Hepatocyte (in vitro differentiated cells): ENCODE measurements at regions not wholly inside any gene's neighbourhood (a gene's known extent, or its start where the extent isn't known, plus 50 kb on each side); places are given as distances from the start of the nearest gene placed in this dataset.

ENCODE experiments used
- DNase-seq: peaks from one replicate; pipeline ENCODE4 v3.0.0-alpha.2; 2016; ENCODE audit warnings: low spot score
- H2AFZ ChIP-seq: fragments of 200-600 bp; sonication (generic); 2 replicates; pipeline ENCODE4 v1.6.0; 2016; ENCODE audit warnings: antibody characterized with exemption, mild to moderate bottlenecking
- H3K27ac ChIP-seq: fragments of 200-600 bp; sonication (generic); 2 replicates; pipeline ENCODE4 v1.5.1; 2016; ENCODE audit warnings: mild to moderate bottlenecking
- H3K27me3 ChIP-seq: fragments of 200-600 bp; sonication (generic); 2 replicates; pipeline ENCODE4 v1.6.1; 2016
- H3K36me3 ChIP-seq: fragments of 200-600 bp; sonication (generic); replicated peaks from 2 replicates; pipeline ENCODE4 v1.5.1; 2016; ENCODE audit warnings: low read depth; ENCODE audit not compliant: insufficient read depth
- H3K4me1 ChIP-seq: fragments of 200-600 bp; sonication (generic); 2 replicates; pipeline ENCODE4 v1.5.1; 2016; ENCODE audit warnings: mild to moderate bottlenecking, moderate library complexity; ENCODE audit not compliant: insufficient read depth
- H3K4me2 ChIP-seq: fragments of 200-600 bp; sonication (generic); 2 replicates; pipeline ENCODE4 v1.6.0; 2016
- H3K4me3 ChIP-seq: fragments of 200-600 bp; sonication (generic); 2 replicates; pipeline ENCODE4 v1.5.1; 2016; ENCODE audit warnings: mild to moderate bottlenecking
- H3K79me2 ChIP-seq: fragments of 200-600 bp; sonication (generic); 2 replicates; pipeline ENCODE4 v1.6.0; 2017; ENCODE audit warnings: mild to moderate bottlenecking
- H3K9me2 ChIP-seq: fragments of 200-600 bp; sonication (generic); replicated peaks from 2 replicates; pipeline ENCODE4 v1.6.0; 2017; ENCODE audit warnings: mild to moderate bottlenecking; ENCODE audit not compliant: insufficient read depth
- H3K9me3 ChIP-seq: fragments of 200-600 bp; sonication (generic); 2 replicates; pipeline ENCODE4 v1.5.1; 2016; ENCODE audit warnings: low read depth, mild to moderate bottlenecking
- H4K20me1 ChIP-seq: fragments of 200-600 bp; sonication (generic); 2 replicates; pipeline ENCODE4 v1.6.0; 2016; ENCODE audit warnings: mild to moderate bottlenecking; ENCODE audit not compliant: insufficient read depth, poor library complexity, severe bottlenecking
- EZH2 ChIP-seq: fragments of 200-600 bp; sonication (generic); IDR thresholded peaks from 2 replicates; pipeline ENCODE4 v1.6.1; 2016; ENCODE audit warnings: antibody characterized with exemption, mild to moderate bottlenecking, borderline replicate concordance
- EZH2phosphoT487 ChIP-seq: fragments of 200-600 bp; sonication (generic); IDR thresholded peaks from one replicate; pipeline ENCODE4 v1.6.1; 2018; ENCODE audit warnings: antibody characterized with exemption, mild to moderate bottlenecking, low read depth, moderate library complexity; ENCODE audit not compliant: unreplicated experiment, severe bottlenecking
- WGBS: methylation state at CpG from one replicate; pipeline ENCODE4 v1.1.6; 2016; ENCODE audit warnings: low lambda C conversion rate; ENCODE audit errors: missing lambda C conversion rate; 5-methylcytosine and 5-hydroxymethylcytosine counted together
- TF ChIP-seq, protein P1 (sequence below): fragments of 200-600 bp; sonication (generic); IDR thresholded peaks from 2 replicates; pipeline ENCODE4 v1.5.1; 2016; ENCODE audit warnings: antibody characterized with exemption, mild to moderate bottlenecking; ENCODE audit not compliant: poor library complexity

DNA sequence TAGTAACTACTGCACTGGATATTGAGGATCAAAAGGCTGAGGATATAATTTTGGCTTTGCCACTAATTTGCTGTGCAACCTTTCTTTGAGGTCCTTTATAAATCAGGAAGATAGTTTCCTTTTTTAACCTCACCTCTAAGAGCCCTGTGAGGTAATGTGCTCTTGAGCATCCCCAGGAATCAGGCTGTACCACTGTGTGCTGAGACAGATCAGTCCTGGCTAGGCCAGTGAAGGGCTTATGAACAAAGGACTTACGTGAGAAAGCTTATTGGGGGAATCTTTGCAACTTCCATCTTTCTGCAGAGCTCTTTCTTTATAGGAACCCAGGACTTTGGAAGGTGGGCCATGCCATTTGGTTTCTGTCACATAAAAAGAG is 188.9 kb downstream of the SIPA1L2 start:
- Histone ChIP-seq H3K27me3 (no peaks in the 10 kb centered on the region), H3K4me2 (no peak overlapping the region), H3K79me2 (no peaks in the 10 kb centered on the region), H3K9me3 (no peaks in the 10 kb centered on the region), H3K27ac (no peak overlapping the region), H2AFZ (no peak overlapping the region), H4K20me1 (no peaks in the 10 kb centered on the region), H3K4me1 (no peaks in the 10 kb centered on the region), H3K36me3 (no peaks in the 10 kb centered on the region), H3K4me3 (no peak overlapping the region), H3K9me2 (no peaks in the 10 kb centered on the region)
- TF ChIP-seq, protein P1, sequence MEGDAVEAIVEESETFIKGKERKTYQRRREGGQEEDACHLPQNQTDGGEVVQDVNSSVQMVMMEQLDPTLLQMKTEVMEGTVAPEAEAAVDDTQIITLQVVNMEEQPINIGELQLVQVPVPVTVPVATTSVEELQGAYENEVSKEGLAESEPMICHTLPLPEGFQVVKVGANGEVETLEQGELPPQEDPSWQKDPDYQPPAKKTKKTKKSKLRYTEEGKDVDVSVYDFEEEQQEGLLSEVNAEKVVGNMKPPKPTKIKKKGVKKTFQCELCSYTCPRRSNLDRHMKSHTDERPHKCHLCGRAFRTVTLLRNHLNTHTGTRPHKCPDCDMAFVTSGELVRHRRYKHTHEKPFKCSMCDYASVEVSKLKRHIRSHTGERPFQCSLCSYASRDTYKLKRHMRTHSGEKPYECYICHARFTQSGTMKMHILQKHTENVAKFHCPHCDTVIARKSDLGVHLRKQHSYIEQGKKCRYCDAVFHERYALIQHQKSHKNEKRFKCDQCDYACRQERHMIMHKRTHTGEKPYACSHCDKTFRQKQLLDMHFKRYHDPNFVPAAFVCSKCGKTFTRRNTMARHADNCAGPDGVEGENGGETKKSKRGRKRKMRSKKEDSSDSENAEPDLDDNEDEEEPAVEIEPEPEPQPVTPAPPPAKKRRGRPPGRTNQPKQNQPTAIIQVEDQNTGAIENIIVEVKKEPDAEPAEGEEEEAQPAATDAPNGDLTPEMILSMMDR, result no peak
- TF ChIP-seq EZH2 (no peak), EZH2phosphoT487 (no peak)
- no peak for DNase-seq
- WGBS, result 100% methylated on average over 1 of the region's 1 CpG

DNA sequence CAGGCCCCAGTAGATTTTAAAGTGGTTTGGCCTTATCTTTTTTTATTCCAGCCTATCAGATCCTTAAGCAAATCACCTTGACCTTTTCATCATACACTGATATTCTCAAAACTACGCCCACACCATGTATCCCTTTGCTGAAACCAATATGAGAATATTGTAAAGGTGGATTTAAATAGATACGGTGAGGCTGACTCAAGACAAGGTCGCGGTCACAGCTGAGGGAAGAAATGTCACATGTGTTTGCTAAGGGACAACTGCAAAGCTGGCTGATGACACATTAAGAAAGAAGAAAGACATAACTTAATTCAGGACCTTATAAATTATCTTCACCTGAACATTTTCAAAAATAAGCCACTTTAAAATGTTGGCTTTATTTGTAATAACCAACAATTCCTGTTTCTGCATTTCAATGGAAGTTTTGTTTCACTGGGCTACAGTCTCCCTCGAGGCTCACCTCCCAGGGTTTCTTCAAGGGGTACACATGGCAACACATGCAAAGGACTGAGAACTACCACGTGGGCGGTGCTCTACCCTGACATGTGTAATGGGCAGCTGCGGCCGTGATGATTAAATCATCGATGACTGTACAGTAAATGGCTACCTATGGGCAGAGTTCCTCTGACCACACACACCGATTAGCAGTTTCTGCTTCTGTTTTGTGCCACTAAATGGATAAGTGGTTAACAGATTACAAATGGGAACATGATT is 189.5 kb downstream of the SIPA1L2 start:
- H3K36me3 ChIP-seq, result no peaks in the 10 kb centered on the region

DNA sequence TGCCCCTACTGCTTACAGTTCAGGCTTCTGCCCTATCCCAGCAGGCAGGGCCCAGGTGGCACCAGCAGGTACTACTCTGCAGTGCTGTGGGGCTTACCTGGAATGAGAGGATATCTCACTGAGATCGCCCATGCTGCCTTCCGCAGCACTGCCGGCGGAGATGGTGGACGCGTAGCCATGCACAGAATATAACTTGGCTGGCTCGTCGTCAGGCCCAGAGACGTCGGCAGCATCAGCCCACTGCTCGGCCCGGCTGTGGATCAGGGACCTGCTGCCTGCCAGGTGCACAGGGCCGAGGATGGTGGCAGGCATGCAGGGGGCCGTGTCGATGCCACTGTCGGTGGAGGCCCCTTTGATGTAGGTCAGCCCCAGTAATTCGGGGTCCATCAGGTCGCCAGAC is 190.9 kb downstream of the SIPA1L2 start:
- Histone ChIP-seq H3K79me2 (no peaks in the 10 kb centered on the region), H3K27ac (no peak overlapping the region), H2AFZ (no peak overlapping the region), H3K4me1 (no peaks in the 10 kb centered on the region), H3K4me2 (no peak overlapping the region), H3K4me3 (no peak overlapping the region), H3K27me3 (no peaks in the 10 kb centered on the region), H3K36me3 (no peaks in the 10 kb centered on the region), H3K9me3 (no peaks in the 10 kb centered on the region), H3K9me2 (no peaks in the 10 kb centered on the region), H4K20me1 (no peaks in the 10 kb centered on the region)
- no peak for DNase-seq
- 98% methylated on average over 18 of the region's 18 CpGs for WGBS
- TF ChIP-seq, protein P1, result no peak
- TF ChIP-seq EZH2 (no peak), EZH2phosphoT487 (no peak)

More for the DNA sequence above, 189.5 kb downstream of the SIPA1L2 start:
- H3K4me3 ChIP-seq, result no peak overlapping the region
- no peak overlapping the region for H3K4me2 ChIP-seq
- no peak for DNase-seq
- H3K27ac ChIP-seq, result no peak overlapping the region
- H3K4me1 ChIP-seq, result no peaks in the 10 kb centered on the region
- TF ChIP-seq, protein P1, result no peak
- no peak for TF ChIP-seq EZH2
- no peak for TF ChIP-seq EZH2phosphoT487
- no peaks in the 10 kb centered on the region for H3K79me2 ChIP-seq
- H2AFZ ChIP-seq, result no peak overlapping the region
- no peaks in the 10 kb centered on the region for H4K20me1 ChIP-seq
- 92% methylated on average over 11 of the region's 11 CpGs for WGBS
- no peaks in the 10 kb centered on the region for H3K9me2 ChIP-seq
- no peaks in the 10 kb centered on the region for H3K9me3 ChIP-seq
- no peaks in the 10 kb centered on the region for H3K27me3 ChIP-seq
